Kidney (tissue), 13 donors: ENCODE measurements at regions not wholly inside any gene's neighbourhood (a gene's known extent, or its start where the extent isn't known, plus 50 kb on each side); places are given as distances from the start of the nearest gene placed in this dataset.

ENCODE experiments used
- DNase-seq, 5 donors: peaks; one replicate each; pipeline ENCODE4 v3.0.0-alpha.2; 2013 to 2020
- FAIRE-seq: peaks from 2 replicates; lab custom pipeline; 2012; peaks lifted over from hg19 to GRCh38; lab: Jason Lieb, UNC
- H3K27ac ChIP-seq, 2 donors: one replicate each; pipeline ENCODE4 v1.7.0; 2013; ENCODE audit warnings: low read depth in 2 of 2, low read length in 2 of 2, inconsistent platforms in 1 of 2
- H3K27me3 ChIP-seq: one replicate; pipeline ENCODE4 v1.7.1; 2013; ENCODE audit warnings: low read length, inconsistent platforms; ENCODE audit not compliant: control insufficient read depth, insufficient read depth
- H3K36me3 ChIP-seq, 3 donors: one replicate each; pipeline versions ENCODE4 v1.7.0 to v1.7.1; 2013; ENCODE audit warnings: low read length in 3 of 3, control low read depth in 1 of 3, inconsistent platforms in 1 of 3; ENCODE audit not compliant: insufficient read depth in 3 of 3, control insufficient read depth in 2 of 3
- H3K4me1 ChIP-seq, 3 donors: one replicate each; pipeline versions ENCODE4 v1.7.0 to v1.7.1; 2013; ENCODE audit warnings: low read length in 3 of 3, inconsistent platforms in 1 of 3, low read depth in 1 of 3; ENCODE audit not compliant: control insufficient read depth in 2 of 3, insufficient read depth in 2 of 3
- H3K4me3 ChIP-seq, 3 donors: one replicate each; pipeline versions ENCODE4 v1.7.0 to v1.8.1; 2013; ENCODE audit warnings: low read length in 3 of 3, control low read depth in 1 of 3, inconsistent platforms in 1 of 3
- H3K9ac ChIP-seq, 3 donors: one replicate each; pipeline versions ENCODE4 v1.7.0 to v1.7.1; 2013; ENCODE audit warnings: low read length in 3 of 3, control low read depth in 1 of 3, inconsistent platforms in 1 of 3
- H3K9me3 ChIP-seq, 3 donors: one replicate each; pipeline versions ENCODE4 v1.7.0 to v1.7.1; 2013; ENCODE audit warnings: low read length in 3 of 3, control low read depth in 1 of 3, inconsistent platforms in 1 of 3; ENCODE audit not compliant: control insufficient read depth in 2 of 3, insufficient read depth in 1 of 3
- intact Hi-C: fragments of 100-400 bp; cut with DNase I; formaldehyde crosslinking; loops from one replicate; pipeline ENCODE4 v1.11.1; 2022
- TF ChIP-seq, protein P1 (sequence below): IDR thresholded peaks from 3 replicates; pipeline ENCODE4 v1.5.1; 2012; ENCODE audit warnings: mild to moderate bottlenecking, moderate library complexity, borderline replicate concordance; ENCODE audit not compliant: insufficient read depth; ENCODE audit errors: extremely low read depth
- donor health status: control.
- donor health status: control.
- donor health status: control.
- donor health status: control.
- donor health status: control.
- donor health status: DM: yes; HTN: yes; CAD: no.
- donor health status: Normal renal cell carcinoma (clear cell type).

DNA sequence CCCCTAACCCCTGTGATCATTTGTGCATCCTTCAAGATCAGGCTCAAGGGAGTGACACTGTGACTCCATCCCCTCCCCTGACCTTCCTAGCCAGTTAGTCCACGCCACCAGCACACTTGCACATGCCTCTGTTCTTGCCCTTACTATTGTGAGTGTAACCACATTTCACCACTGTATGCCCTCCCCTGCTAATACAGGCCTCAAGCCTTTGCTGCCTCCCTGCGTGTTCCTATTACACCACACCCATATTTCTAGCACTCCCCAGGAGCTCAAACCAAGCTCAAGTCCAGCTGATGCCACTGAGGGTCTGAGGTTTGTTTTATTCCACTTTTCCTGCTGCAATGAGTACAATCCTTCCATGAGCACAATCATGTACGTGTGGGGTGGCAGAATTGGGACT, 119.3 kb upstream of the FOXN2 start:
- H3K36me3 ChIP-seq = no peaks in the 10 kb centered on the region
- TF ChIP-seq, protein P1, sequence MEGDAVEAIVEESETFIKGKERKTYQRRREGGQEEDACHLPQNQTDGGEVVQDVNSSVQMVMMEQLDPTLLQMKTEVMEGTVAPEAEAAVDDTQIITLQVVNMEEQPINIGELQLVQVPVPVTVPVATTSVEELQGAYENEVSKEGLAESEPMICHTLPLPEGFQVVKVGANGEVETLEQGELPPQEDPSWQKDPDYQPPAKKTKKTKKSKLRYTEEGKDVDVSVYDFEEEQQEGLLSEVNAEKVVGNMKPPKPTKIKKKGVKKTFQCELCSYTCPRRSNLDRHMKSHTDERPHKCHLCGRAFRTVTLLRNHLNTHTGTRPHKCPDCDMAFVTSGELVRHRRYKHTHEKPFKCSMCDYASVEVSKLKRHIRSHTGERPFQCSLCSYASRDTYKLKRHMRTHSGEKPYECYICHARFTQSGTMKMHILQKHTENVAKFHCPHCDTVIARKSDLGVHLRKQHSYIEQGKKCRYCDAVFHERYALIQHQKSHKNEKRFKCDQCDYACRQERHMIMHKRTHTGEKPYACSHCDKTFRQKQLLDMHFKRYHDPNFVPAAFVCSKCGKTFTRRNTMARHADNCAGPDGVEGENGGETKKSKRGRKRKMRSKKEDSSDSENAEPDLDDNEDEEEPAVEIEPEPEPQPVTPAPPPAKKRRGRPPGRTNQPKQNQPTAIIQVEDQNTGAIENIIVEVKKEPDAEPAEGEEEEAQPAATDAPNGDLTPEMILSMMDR = no peak
- H3K4me3 ChIP-seq = no peak overlapping the region
- no peaks in the 10 kb centered on the region for H3K4me1 ChIP-seq
- no peaks in the 10 kb centered on the region for H3K27me3 ChIP-seq
- H3K9ac ChIP-seq = no peak overlapping the region
- intact Hi-C loops = no loop called here
- DNase-seq (no peak), FAIRE-seq (no peak)
- H3K9me3 ChIP-seq = no peaks in the 10 kb centered on the region
- no peak overlapping the region for H3K27ac ChIP-seq

DNA sequence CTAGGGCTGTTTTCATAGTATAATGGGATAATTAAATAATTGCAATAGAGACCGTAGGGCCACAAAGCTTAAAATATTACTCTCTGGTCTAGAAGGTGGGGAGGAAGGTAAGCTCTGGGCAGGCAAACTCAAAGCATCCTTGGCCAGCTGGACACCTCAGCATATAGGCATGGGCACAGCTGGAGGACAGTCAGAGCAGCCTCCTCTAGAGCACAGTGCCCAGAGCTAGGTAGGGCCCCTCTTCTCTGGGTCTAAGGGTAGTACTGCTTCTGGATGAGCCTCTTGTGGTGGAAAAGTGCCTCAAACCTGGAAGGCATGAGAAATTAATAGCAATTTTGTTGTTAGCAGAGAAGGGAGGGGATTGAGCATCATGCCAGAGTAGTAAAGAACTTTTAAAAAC, 116.9 kb upstream of the FOXN2 start:
- intact Hi-C loops = no loop called here
- H3K4me3 ChIP-seq = no peak overlapping the region
- H3K9me3 ChIP-seq = no peaks in the 10 kb centered on the region
- TF ChIP-seq, protein P1 = no peak
- FAIRE-seq (no peak), DNase-seq (no peak)
- H3K4me1 ChIP-seq = no peaks in the 10 kb centered on the region
- no peak overlapping the region for H3K9ac ChIP-seq
- no peaks in the 10 kb centered on the region for H3K27me3 ChIP-seq
- no peak overlapping the region for H3K27ac ChIP-seq
- H3K36me3 ChIP-seq = no peaks in the 10 kb centered on the region

DNA sequence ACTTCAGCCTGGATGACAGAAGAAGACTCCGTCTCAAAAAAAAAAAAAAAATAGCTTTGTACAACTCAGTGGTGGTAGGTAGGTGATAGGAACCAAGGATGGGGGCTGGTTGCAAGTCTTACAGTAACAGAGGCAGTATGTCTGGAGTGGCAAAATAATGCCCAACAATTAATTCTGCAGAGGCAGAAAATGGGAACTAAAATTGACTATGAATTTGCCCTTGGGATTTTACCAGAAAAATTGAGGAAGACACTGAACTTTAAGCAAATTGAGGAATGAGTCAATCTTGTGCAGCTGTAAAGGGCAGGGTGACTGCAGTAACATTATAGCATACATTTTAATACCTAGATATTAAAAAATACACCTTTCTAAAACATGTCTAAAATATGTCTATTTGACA, 116.1 kb upstream of the FOXN2 start:
- no peak overlapping the region for H3K27ac ChIP-seq
- no peaks in the 10 kb centered on the region for H3K9me3 ChIP-seq
- DNase-seq = no peak
- H3K36me3 ChIP-seq = no peaks in the 10 kb centered on the region
- TF ChIP-seq, protein P1 = no peak
- no peak overlapping the region for H3K4me3 ChIP-seq
- intact Hi-C loops = no loop called here
- no peaks in the 10 kb centered on the region for H3K27me3 ChIP-seq
- no peak for FAIRE-seq
- no peaks in the 10 kb centered on the region for H3K4me1 ChIP-seq
- H3K9ac ChIP-seq = no peak overlapping the region

DNA sequence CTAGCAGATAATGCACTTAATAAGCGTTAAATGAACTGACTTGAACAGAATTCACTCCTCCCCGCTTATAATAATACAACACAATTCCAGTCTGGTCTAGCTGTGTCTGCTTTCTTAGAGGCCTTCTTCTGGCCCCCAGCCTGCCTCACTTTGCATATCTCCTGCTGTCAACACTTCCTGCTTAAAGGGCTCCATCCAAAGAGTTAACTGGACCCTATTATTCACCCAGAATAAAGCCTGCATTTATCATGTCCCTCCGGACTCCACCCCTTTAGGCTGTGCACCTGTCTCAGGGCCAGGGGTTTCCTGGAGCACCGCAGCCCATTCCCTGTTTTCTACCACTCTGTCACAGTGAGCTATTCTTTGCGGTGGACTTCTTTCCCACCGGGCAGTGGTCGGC, 115.4 kb upstream of the FOXN2 start:
- Histone ChIP-seq H3K4me3 (no peak overlapping the region), H3K4me1 (no peaks in the 10 kb centered on the region), H3K9me3 (no peaks in the 10 kb centered on the region), H3K36me3 (no peaks in the 10 kb centered on the region), H3K9ac (no peak overlapping the region), H3K27me3 (no peaks in the 10 kb centered on the region), H3K27ac (no peak overlapping the region)
- TF ChIP-seq, protein P1 = no peak
- intact Hi-C loops = no loop called here
- FAIRE-seq = no peak
- no peak for DNase-seq
